HG03432 (cell line): ENCODE measurements at regions not wholly inside any gene's neighbourhood (a gene's known extent, or its start where the extent isn't known, plus 50 kb on each side); places are given as distances from the start of the nearest gene placed in this dataset.

Source experiments
- ATAC-seq: cut with Tn5 transposase; IDR thresholded peaks from one replicate; pipeline ENCODE4 v1.9.1; 2021; ENCODE audit warnings: mild to moderate bottlenecking, moderate library complexity; ENCODE audit not compliant: unreplicated experiment

GRCh38 chr2:120863146-120863545 lies 127.5 kb downstream of the GLI2 start:
- no peak for ATAC-seq

- ATAC-seq: no peak
These were observed 128.1 kb downstream of the GLI2 start for GRCh38 chr2:120863661-120864320.

- no peak for ATAC-seq
These were observed 129.3 kb downstream of the GLI2 start for GRCh38 chr2:120864981-120865380.

GRCh38 chr2:120865656-120866055 lies 130.0 kb downstream of the GLI2 start:
- ATAC-seq: no peak

GRCh38 chr2:120866071-120866470 lies 130.4 kb downstream of the GLI2 start:
- ATAC-seq: no peak

DNA sequence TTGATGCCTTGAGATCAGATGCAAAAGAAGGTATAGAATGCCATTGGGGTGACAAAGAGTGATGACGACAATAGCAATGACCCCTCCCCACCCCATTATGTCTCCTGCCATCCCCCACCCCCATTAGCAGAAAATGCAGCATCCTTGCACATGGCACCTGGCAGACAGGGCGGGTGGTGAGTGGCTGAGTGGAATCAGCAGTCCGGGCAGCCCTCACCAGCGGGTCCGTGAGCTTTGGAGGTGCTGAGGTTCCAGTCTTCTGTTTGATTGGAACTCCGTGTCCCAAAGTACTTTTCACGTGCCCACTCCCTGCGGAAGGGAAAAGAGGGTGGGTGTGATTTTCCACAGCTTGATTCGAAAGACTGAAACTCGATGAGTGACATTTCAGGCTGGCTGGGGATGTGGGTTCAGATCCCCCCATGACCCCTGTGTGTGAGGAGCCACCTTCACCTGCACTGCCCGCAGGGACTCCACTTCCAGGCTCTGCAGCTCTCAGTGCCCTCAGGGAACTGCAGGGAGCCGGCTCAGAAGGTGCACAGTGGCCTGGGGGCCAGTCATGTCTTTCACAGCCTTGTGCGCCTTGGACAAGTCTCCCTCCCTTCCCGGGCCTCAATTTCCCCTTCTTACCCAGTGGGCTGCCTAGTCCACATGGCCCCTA lies 130.9 kb downstream of the GLI2 start:
- ATAC-seq: no peak

DNA sequence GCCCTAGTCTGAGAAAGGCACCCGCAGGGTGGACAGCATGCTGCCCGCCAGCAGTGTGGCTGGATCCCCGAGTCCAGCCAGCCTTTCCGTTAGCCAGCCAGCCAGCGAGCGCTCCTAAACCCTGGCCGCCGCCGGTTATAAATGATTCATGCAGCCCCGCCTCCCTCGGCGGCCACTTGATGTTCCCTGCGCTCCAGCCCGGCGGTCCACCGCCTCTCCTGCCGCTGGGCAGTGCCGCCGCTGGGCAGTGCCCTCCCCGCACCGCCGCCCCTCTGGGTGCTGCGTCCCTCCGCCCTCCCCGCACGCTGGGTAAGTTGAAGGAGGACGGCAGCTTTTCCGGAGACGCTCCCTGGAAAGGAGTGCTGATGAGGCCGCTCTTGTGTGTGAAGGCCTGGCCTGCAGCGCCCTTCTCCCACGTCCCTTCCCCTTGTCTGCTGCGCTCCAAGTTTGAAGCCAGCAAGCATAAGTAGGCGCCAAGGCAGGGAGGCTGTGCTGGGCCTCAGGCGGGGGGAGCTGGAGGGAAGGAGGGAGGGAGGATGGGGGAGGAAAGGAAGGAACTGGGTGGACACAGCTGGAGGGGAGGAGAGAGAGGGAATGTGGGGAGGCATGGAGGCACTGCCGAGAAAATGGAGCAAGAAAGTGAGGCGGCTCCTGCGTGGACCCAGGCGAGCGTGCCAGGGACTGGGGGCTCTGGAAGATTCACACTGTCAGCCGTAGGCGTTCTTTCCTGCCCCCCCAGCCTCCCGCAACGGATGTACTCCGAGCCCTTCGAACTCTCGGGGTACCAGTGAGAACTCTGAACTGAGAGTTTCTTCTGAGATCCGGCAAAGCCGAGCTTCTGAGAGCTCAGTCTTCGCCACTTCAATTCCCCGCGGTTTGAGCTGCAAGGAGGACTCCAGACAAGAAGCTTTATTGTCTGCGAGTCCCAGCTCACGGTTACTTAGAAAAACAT lies 131.9 kb downstream of the GLI2 start:
- no peak for ATAC-seq

GRCh38 chr2:120868366-120868765 lies 132.7 kb downstream of the GLI2 start:
- ATAC-seq: no peak

DNA sequence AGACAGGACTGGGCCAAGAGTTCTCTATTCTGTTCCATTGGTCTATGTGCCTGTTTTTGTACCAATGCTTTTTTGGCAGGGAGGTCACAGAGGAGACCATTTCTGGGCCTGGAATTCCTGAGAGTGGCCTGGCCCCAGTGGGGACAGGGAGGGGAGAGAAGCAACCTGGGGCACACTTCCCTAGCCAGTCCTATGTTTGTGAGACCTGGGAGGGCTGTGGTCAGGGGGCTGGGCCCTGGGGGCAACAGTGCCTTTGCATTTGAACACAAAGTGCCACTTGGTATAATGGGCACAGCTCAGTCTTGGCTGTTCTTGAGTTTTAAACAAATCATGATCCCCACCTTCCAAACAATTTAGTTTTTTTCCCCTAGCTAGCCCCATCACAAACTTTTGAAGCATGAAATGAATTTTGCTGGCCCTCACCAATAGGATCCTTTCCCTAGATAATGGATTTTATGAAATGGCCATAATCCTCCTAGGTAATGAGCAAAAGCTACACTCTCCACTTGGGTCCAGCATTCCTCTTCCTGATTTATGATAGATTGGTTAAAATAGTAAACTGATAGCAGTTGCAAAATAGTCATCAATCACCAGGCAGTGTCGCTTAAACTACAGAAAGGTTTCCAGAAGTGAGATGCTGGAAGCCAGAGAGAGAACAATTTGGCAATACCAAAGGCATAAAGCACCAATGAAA lies 133.5 kb downstream of the GLI2 start:
- no peak for ATAC-seq

- ATAC-seq: no peak
These were observed 134.2 kb downstream of the GLI2 start for GRCh38 chr2:120869730-120870466.

GRCh38 chr2:120870467-120870788 lies 134.8 kb downstream of the GLI2 start:
- ATAC-seq: no peak

DNA sequence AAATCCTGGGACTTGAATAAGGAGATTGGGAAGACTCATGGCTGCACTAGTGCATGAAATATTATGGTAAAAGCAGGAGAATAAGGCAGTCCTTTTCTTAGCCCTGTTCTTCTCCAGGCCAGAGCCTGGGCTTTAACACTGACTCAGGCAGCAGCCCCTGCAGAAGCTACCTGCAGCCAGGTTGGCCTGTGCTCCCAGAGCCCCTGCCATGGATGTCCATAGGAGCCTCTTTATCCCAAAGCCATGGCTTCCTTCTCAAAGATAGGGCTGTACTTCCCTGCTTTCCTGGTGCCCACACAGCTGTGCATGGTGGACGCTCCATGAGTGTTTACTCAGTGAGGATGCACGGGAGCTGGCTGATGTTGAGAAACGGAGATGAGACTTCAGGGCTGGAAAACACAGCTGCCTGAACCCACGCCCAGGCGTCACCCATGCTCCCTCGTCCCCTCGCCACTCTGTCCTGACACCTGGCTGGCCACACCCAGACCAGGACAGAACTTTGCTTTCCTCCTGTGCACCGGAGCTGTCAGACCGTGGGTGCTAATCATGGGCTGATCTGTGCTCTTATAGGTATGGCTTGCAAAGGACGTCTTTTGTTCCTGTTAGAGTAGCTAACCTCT lies 135.5 kb downstream of the GLI2 start:
- no peak for ATAC-seq

DNA sequence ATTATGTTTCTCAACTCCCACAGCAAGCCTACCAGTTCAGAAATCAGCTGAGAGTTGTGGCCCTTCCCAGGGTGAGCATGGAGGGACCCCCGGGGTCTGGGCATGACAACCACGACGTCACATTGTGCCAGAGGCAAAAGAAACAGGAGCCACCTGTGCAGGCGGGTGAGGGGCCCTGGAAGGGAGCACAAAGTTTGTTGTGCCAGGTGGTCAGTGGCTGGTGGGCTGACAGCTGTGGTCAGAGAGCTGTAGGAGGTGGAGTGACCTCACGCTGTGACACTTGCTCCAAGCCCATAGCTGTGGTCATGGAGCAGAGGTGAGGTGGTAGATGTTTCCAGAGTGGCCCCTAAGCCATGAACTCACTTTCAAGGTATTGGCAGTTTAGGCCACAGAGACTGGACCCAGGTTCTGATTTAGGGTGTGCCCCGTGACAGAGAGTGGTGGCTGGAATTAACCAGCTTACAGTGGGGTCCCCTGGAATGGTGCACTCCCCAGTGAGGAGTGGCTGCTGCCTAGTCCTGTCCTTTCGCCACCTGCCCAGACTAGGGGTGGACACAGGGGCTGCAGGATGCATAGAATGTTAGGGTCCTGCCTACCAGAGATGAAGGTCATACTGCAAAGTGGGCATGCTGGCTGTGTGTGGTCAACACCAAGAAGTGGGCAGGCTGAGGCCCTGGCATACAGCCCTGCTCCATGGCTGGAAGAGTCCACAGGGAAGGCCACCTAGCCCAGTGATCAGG lies 136.4 kb downstream of the GLI2 start:
- ATAC-seq: no peak

GRCh38 chr2:120873958-120874887 lies 138.6 kb downstream of the GLI2 start:
- ATAC-seq: no peak

DNA sequence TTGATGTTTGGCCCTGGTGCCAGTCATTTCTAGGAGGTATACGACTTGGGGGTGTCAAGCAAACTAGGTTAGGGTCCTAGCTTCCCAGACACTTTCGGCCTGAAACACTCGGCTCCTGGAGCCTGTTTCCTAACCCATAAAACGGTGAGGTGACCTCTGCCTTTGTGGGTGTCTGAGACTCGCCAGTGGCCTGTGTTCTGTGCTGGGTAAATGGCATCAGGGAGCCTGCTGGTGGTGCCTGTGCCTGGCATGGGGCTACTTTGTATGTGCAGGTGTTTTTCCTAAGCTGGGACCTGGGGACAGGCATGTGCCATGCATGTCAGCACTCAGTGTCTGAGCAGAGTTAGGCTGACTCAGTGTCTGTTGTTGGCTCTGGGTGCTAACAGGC lies 139.2 kb downstream of the GLI2 start:
- no peak for ATAC-seq

GRCh38 chr2:120875431-120875830 lies 139.8 kb downstream of the GLI2 start:
- ATAC-seq: no peak

GRCh38 chr2:120876526-120877280 lies 141.0 kb downstream of the GLI2 start:
- no peak for ATAC-seq

- ATAC-seq: no peak
These were observed 141.7 kb downstream of the GLI2 start for GRCh38 chr2:120877409-120877808.
